ENCODE measurements at regions not wholly inside any gene's neighbourhood (a gene's known extent, or its start where the extent isn't known, plus 50 kb on each side); places are given as distances from the start of the nearest gene placed in this dataset.
"Not testable (repeated sequence)": the region's sequence is repeated elsewhere in the genome, so short reads cannot be mapped to it uniquely, and the experiment has no call there.

- no peak for DNase-seq
Observed at GRCh38 chr5:136453986-136454758, 88.8 kb upstream of the TRPC7 start.

- no peak for DNase-seq
Observed at GRCh38 chr5:136453199-136453598, 87.9 kb upstream of the TRPC7 start.

- not testable (repeated sequence) for DNase-seq
Observed at GRCh38 chr5:136447576-136447975, 82.2 kb upstream of the TRPC7 start.

- DNase-seq, result no peak
Observed at GRCh38 chr5:136446565-136446964, 81.2 kb upstream of the TRPC7 start.

- DNase-seq, result not testable (repeated sequence)
Observed at GRCh38 chr5:136444099-136444498, 78.8 kb upstream of the TRPC7 start.

GRCh38 chr5:136439367-136439766 lies 74.0 kb upstream of the TRPC7 start:
- DNase-seq, result no peak

- no peak for DNase-seq
Observed at GRCh38 chr5:136435946-136436543, 70.7 kb upstream of the TRPC7 start.

- no peak for DNase-seq
Observed at GRCh38 chr5:136434795-136435194, 69.5 kb upstream of the TRPC7 start.

- DNase-seq, result no peak
Observed at GRCh38 chr5:136432705-136433104, 67.4 kb upstream of the TRPC7 start.

- DNase-seq, result no peak
Observed at GRCh38 chr5:136430081-136430480, 64.7 kb upstream of the TRPC7 start.

GRCh38 chr5:136427426-136427825 lies 62.1 kb upstream of the TRPC7 start:
- no peak for DNase-seq

- no peak for DNase-seq
Observed at GRCh38 chr5:136425921-136426320, 60.6 kb upstream of the TRPC7 start.

GRCh38 chr5:136424835-136425584 lies 59.7 kb upstream of the TRPC7 start:
- peak; percentile 31 to 44 for DNase-seq

- DNase-seq, result no peak
Observed at GRCh38 chr5:136423944-136424606, 58.7 kb upstream of the TRPC7 start.

GRCh38 chr5:136420168-136420898 lies 55.0 kb upstream of the TRPC7 start:
- DNase-seq, result no peak

- no peak for DNase-seq
Observed at GRCh38 chr5:136418301-136418700, 53.0 kb upstream of the TRPC7 start.

All from AML-193 (cell line).